Calu3 (cell line): ENCODE measurements at regions not wholly inside any gene's neighbourhood (a gene's known extent, or its start where the extent isn't known, plus 50 kb on each side); places are given as distances from the start of the nearest gene placed in this dataset.

Source experiments
- BruUV-seq: library from RNA; stranded (reverse); fragments of 400-500 nt; replicated peaks from 2 replicates; lab custom pipeline; 2021; lab: Mats Ljungman, UMichigan
- CTCF ChIA-PET: fragments of 300-600 bp; sonication (Branson Sonifier 250); formaldehyde crosslinking; loops from one replicate; lab custom pipeline; 2022; ENCODE audit warnings: antibody characterized with exemption; lab: Charles Lee
- DNase-seq: peaks from one replicate; pipeline ENCODE4 v3.0.0; 2022
- H3K27ac Mint-ChIP-seq: one replicate; pipeline ENCODE4 v1.8.0; 2022; ENCODE audit warnings: mixed read lengths; ENCODE audit not compliant: unreplicated experiment
- H3K27me3 Mint-ChIP-seq: one replicate; pipeline ENCODE4 v1.8.0; 2022; ENCODE audit warnings: mixed read lengths; ENCODE audit not compliant: unreplicated experiment
- H3K36me3 Mint-ChIP-seq: one replicate; pipeline ENCODE4 v1.8.0; 2022; ENCODE audit warnings: mild to moderate bottlenecking, moderate library complexity, mixed read lengths; ENCODE audit not compliant: insufficient read depth, unreplicated experiment
- H3K4me1 Mint-ChIP-seq: one replicate; pipeline ENCODE4 v1.8.0; 2022; ENCODE audit warnings: mild to moderate bottlenecking, low read depth, mixed read lengths; ENCODE audit not compliant: unreplicated experiment
- H3K4me3 Mint-ChIP-seq: one replicate; pipeline ENCODE4 v1.8.0; 2022; ENCODE audit warnings: mild to moderate bottlenecking, low read depth, moderate library complexity, mixed read lengths; ENCODE audit not compliant: unreplicated experiment
- H3K9me3 Mint-ChIP-seq: one replicate; pipeline ENCODE4 v1.8.0; 2022; ENCODE audit warnings: low read depth, mixed read lengths; ENCODE audit not compliant: unreplicated experiment
- CTCF ChIP-seq: fragments of 200-600 bp; IDR thresholded peaks from one replicate; pipeline ENCODE4 v1.8.0; 2022; ENCODE audit warnings: antibody characterized with exemption; ENCODE audit not compliant: unreplicated experiment
- intact Hi-C: fragments of 100-400 bp; cut with micrococcal nuclease; formaldehyde crosslinking; loops from one replicate; pipeline ENCODE4 v1.10.0; 2022; ENCODE audit not compliant: unreplicated experiment

- no peak overlapping the region for H3K27ac Mint-ChIP-seq
- H3K4me1 Mint-ChIP-seq, result no peaks in the 10 kb centered on the region
- H3K4me3 Mint-ChIP-seq, result no peak overlapping the region
- BruUV-seq, result no TSS peak
- no peaks in the 10 kb centered on the region for H3K36me3 Mint-ChIP-seq
- DNase-seq, result no peak
- no peak for TF ChIP-seq CTCF
- no peaks in the 10 kb centered on the region for H3K27me3 Mint-ChIP-seq
- intact Hi-C loops, result no loop called here
- H3K9me3 Mint-ChIP-seq, result peaks cover 16% of the 10 kb centered on the region
- CTCF ChIA-PET, result no interaction called here
These were observed 478.2 kb upstream of the CDH11 start for GRCh38 chr16:65600046-65600445.

- TF ChIP-seq CTCF, result no peak
- no TSS peak for BruUV-seq
- Mint-ChIP-seq H3K9me3 (peaks cover 17% of the 10 kb centered on the region), H3K27me3 (no peaks in the 10 kb centered on the region), H3K4me1 (no peaks in the 10 kb centered on the region), H3K4me3 (no peak overlapping the region), H3K36me3 (no peaks in the 10 kb centered on the region), H3K27ac (no peak overlapping the region)
- intact Hi-C loops, result no loop called here
- CTCF ChIA-PET, result no interaction called here
- DNase-seq, result no peak
These were observed 476.8 kb upstream of the CDH11 start for GRCh38 chr16:65598621-65599020.

- no peak overlapping the region for H3K4me3 Mint-ChIP-seq
- intact Hi-C loops, result no loop called here
- H3K27ac Mint-ChIP-seq, result no peak overlapping the region
- BruUV-seq, result no TSS peak
- peaks cover 12% of the 10 kb centered on the region for H3K9me3 Mint-ChIP-seq
- H3K4me1 Mint-ChIP-seq, result no peaks in the 10 kb centered on the region
- no peak for TF ChIP-seq CTCF
- DNase-seq, result no peak
- CTCF ChIA-PET, result no interaction called here
- no peaks in the 10 kb centered on the region for H3K27me3 Mint-ChIP-seq
- H3K36me3 Mint-ChIP-seq, result no peaks in the 10 kb centered on the region
These were observed 461.6 kb upstream of the CDH11 start for GRCh38 chr16:65583498-65583897.

GRCh38 chr16:65579050-65579449, 457.2 kb upstream of the CDH11 start:
- DNase-seq, result no peak
- no TSS peak for BruUV-seq
- H3K27ac Mint-ChIP-seq, result no peak overlapping the region
- no peaks in the 10 kb centered on the region for H3K27me3 Mint-ChIP-seq
- no peaks in the 10 kb centered on the region for H3K4me1 Mint-ChIP-seq
- CTCF ChIA-PET, result no interaction called here
- H3K9me3 Mint-ChIP-seq, result peaks cover 23% of the 10 kb centered on the region
- no peak overlapping the region for H3K4me3 Mint-ChIP-seq
- no peaks in the 10 kb centered on the region for H3K36me3 Mint-ChIP-seq
- intact Hi-C loops, result no loop called here
- TF ChIP-seq CTCF, result no peak
